HCT116 (cell line): ENCODE measurements at regions not wholly inside any gene's neighbourhood (a gene's known extent, or its start where the extent isn't known, plus 50 kb on each side); places are given as distances from the start of the nearest gene placed in this dataset.

Experiments used
- ATAC-seq: fragments of 200-7000 bp; cut with Tn5 transposase; 2 replicates; pipeline ENCODE4 v1.9.1; 2020; ENCODE audit warnings: mild to moderate bottlenecking, moderate library complexity
- BruUV-seq: library from RNA; stranded (reverse); fragments of 400-500 nt; replicated peaks from 2 replicates; lab custom pipeline; 2021; lab: Mats Ljungman, UMichigan
- CTCF ChIA-PET: fragments of 300-600 bp; sonication (Branson Sonifier 250); formaldehyde crosslinking; loops from one replicate; lab custom pipeline; 2021; ENCODE audit warnings: antibody characterized with exemption; lab: Charles Lee
- POLR2A ChIA-PET: fragments of 300-600, 350-600 bp; sonication (Branson Sonifier 250); formaldehyde crosslinking; loops from one replicate; lab custom pipeline; 2021; ENCODE audit warnings: antibody characterized with exemption; lab: Charles Lee
- RAD21 ChIA-PET, 2 experiments: fragments of 300-600 bp; sonication (Branson Sonifier 250); formaldehyde crosslinking; loops; one replicate each; lab custom pipeline; 2023; ENCODE audit warnings: low total read pairs in 2 of 2; ENCODE audit not compliant: uncharacterized antibody in 2 of 2, unreplicated experiment in 2 of 2, low non-redundant PET in 1 of 2; lab: Charles Lee
- DNase-seq: peaks from one replicate; pipeline ENCODE4 v3.0.0-alpha.2; 2010; ENCODE audit warnings: low read depth, low spot score
- H2AFZ ChIP-seq: fragments of 200-600 bp; shearing (Covaris generic), sonication (generic); 2 replicates; pipeline ENCODE4 v1.6.1; 2017; ENCODE audit warnings: low read depth, mixed run types, mixed read lengths, antibody characterized with exemption, low read length; ENCODE audit not compliant: poor library complexity, severe bottlenecking
- H3K27ac ChIP-seq: 2 replicates; pipeline ENCODE4 v1.5.1; 2012; ENCODE audit warnings: low read depth, low read length
- H3K27me3 ChIP-seq: fragments of 200-600 bp; sonication (generic); 2 replicates; pipeline ENCODE4 v1.6.1; 2016; ENCODE audit warnings: mixed run types, low read length, mixed read lengths; ENCODE audit not compliant: insufficient read depth
- H3K36me3 ChIP-seq, 2 experiments: fragments of 200-500 bp in 1 of 2; fragments of 200-600 bp in 1 of 2; sonication (Bioruptor generic) in 1 of 2; sonication (generic) in 1 of 2; 2 replicates each; pipeline versions ENCODE4 v1.5.1 to v1.6.1; 2014 to 2016; ENCODE audit warnings: low read length in 2 of 2, inconsistent platforms in 1 of 2, mixed read lengths in 1 of 2, mixed run types in 1 of 2; ENCODE audit not compliant: insufficient read depth in 2 of 2, control insufficient read depth in 1 of 2
- H3K4me1 ChIP-seq, 2 experiments: fragments of 200-600 bp in 1 of 2; sonication (generic) in 1 of 2; 2 replicates each; pipeline versions ENCODE4 v1.5.1 to v1.6.1; 2012 to 2017; ENCODE audit warnings: low read length in 2 of 2, inconsistent platforms in 1 of 2, mild to moderate bottlenecking in 1 of 2, mixed read lengths in 1 of 2, mixed run types in 1 of 2, moderate library complexity in 1 of 2; ENCODE audit not compliant: insufficient read depth in 2 of 2, control insufficient read depth in 1 of 2
- H3K4me2 ChIP-seq: fragments of 200-600 bp; sonication (generic); 2 replicates; pipeline ENCODE4 v1.6.1; 2017; ENCODE audit warnings: mixed run types, low read length, mixed read lengths
- H3K4me3 ChIP-seq, 2 experiments: fragments of 200-600 bp in 1 of 2; sonication (generic) in 1 of 2; replicated peaks in 1 of 2; 2 replicates each; pipeline ENCODE4 v1.5.1; 2011 to 2016; ENCODE audit warnings: low read length in 2 of 2, control low read depth in 1 of 2, low read depth in 1 of 2, mild to moderate bottlenecking in 1 of 2, mixed read lengths in 1 of 2, mixed run types in 1 of 2
- H3K79me2 ChIP-seq: fragments of 200-600 bp; sonication (generic); 2 replicates; pipeline ENCODE4 v1.6.1; 2017; ENCODE audit warnings: mild to moderate bottlenecking, mixed run types, low read length, moderate library complexity, mixed read lengths; ENCODE audit not compliant: insufficient read depth
- H3K9ac ChIP-seq: fragments of 200-600 bp; sonication (generic); 2 replicates; pipeline ENCODE4 v1.6.1; 2016; ENCODE audit warnings: low read length, mixed read lengths
- H3K9me2 ChIP-seq: fragments of 200-600 bp; sonication (generic), shearing (Covaris generic); 2 replicates; pipeline ENCODE4 v1.6.1; 2017; ENCODE audit warnings: mixed run types, mild to moderate bottlenecking, moderate library complexity; ENCODE audit not compliant: insufficient read depth
- H3K9me3 ChIP-seq, 2 experiments: fragments of 200-500 bp in 1 of 2; fragments of 200-600 bp in 1 of 2; sonication (Bioruptor generic) in 1 of 2; sonication (generic) in 1 of 2; 2 replicates each; pipeline ENCODE4 v1.6.1; 2014 to 2017; ENCODE audit warnings: low read length in 2 of 2, mixed read lengths in 2 of 2, inconsistent platforms in 1 of 2, low read depth in 1 of 2, mild to moderate bottlenecking in 1 of 2, mixed run types in 1 of 2, moderate library complexity in 1 of 2; ENCODE audit not compliant: control insufficient read depth in 1 of 2, insufficient read depth in 1 of 2
- H4K20me1 ChIP-seq: fragments of 200-600 bp; sonication (generic), shearing (Covaris generic); 2 replicates; pipeline ENCODE4 v1.6.1; 2017; ENCODE audit warnings: mixed run types, mild to moderate bottlenecking, moderate library complexity; ENCODE audit not compliant: insufficient read depth
- CEBPB ChIP-seq: IDR thresholded peaks from 2 replicates; pipeline ENCODE4 v1.6.1; 2012; ENCODE audit warnings: low read depth
- EGR1 ChIP-seq: IDR thresholded peaks from 2 replicates; pipeline ENCODE4 v1.6.1; 2012; ENCODE audit warnings: low read depth
- ELF1 ChIP-seq: IDR thresholded peaks from 2 replicates; pipeline ENCODE4 v1.6.1; 2012; ENCODE audit warnings: low read depth, borderline replicate concordance
- EZH2 ChIP-seq: fragments of 200-600 bp; sonication (generic); IDR thresholded peaks from 2 replicates; pipeline ENCODE4 v1.6.1; 2017; ENCODE audit warnings: antibody characterized with exemption, mixed run types
- EZH2phosphoT487 ChIP-seq: fragments of 200-600 bp; IDR thresholded peaks from 2 replicates; pipeline ENCODE4 v1.6.1; 2018; ENCODE audit warnings: antibody characterized with exemption, borderline replicate concordance
- FOSL1 ChIP-seq: IDR thresholded peaks from 2 replicates; pipeline ENCODE4 v1.6.1; 2012; ENCODE audit warnings: low read depth
- JUND ChIP-seq: IDR thresholded peaks from 2 replicates; pipeline ENCODE4 v1.6.1; 2012
- POLR2A ChIP-seq: IDR thresholded peaks from 2 replicates; pipeline ENCODE4 v1.7.0; 2011; ENCODE audit warnings: borderline replicate concordance; ENCODE audit not compliant: insufficient read depth, insufficient read length; ENCODE audit errors: extremely low read depth
- POLR2AphosphoS5 ChIP-seq: IDR thresholded peaks from 2 replicates; pipeline ENCODE4 v1.6.1; 2011; ENCODE audit warnings: mild to moderate bottlenecking, low read depth, low read length, moderate library complexity
- SP1 ChIP-seq: IDR thresholded peaks from 2 replicates; pipeline ENCODE4 v1.6.1; 2012; ENCODE audit warnings: low read depth
- SRF ChIP-seq: IDR thresholded peaks from 2 replicates; pipeline ENCODE4 v1.6.1; 2012; ENCODE audit warnings: low read depth
- YY1 ChIP-seq: IDR thresholded peaks from 2 replicates; pipeline ENCODE4 v1.6.1; 2011; ENCODE audit warnings: low read length, low read depth, moderate library complexity, mild to moderate bottlenecking; ENCODE audit not compliant: insufficient replicate concordance; ENCODE audit errors: extremely low read depth
- ZFX ChIP-seq: fragments of 450-650 bp; IDR thresholded peaks from 2 replicates; pipeline ENCODE4 v1.6.1; 2017
- intact Hi-C: fragments of 100-400 bp; cut with micrococcal nuclease; formaldehyde crosslinking; loops from 2 replicates; pipeline ENCODE4 v1.10.0; 2022
- TF ChIP-seq, protein P1 (sequence below): IDR thresholded peaks from 2 replicates; pipeline ENCODE4 v1.6.1; 2012
- TF ChIP-seq, protein P2 (sequence below): IDR thresholded peaks from 2 replicates; pipeline ENCODE4 v1.6.1; 2011; ENCODE audit warnings: mild to moderate bottlenecking, low read length, moderate library complexity; ENCODE audit not compliant: insufficient replicate concordance; ENCODE audit errors: extremely low read depth
- TF ChIP-seq, protein P3 (sequence below): IDR thresholded peaks from 2 replicates; pipeline ENCODE4 v1.6.1; 2012; ENCODE audit warnings: low read depth

DNA sequence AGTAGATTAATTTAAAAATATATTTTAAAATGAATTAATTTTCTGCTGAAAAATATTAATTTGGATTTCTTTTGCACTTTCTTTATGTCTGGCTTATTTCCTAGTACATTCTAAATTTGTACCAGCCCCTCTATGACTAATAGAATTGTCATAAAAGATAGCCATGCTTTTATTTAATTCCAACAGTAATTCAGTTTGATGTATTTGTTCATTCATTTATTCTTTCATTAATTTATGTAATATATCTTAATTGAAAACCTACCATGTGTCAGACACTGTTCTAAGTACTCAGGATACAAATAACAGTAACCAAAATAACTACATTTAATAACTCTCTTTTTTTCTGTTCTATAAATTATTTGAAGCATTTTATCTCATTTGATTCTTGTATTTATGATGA is 264.0 kb upstream of the CCDC179 start (continued):
- TF ChIP-seq, protein P1, sequence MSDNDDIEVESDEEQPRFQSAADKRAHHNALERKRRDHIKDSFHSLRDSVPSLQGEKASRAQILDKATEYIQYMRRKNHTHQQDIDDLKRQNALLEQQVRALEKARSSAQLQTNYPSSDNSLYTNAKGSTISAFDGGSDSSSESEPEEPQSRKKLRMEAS, result no peak
- no peak for TF ChIP-seq EZH2
- TF ChIP-seq POLR2AphosphoS5, result no peak
- TF ChIP-seq SP1, result no peak

DNA sequence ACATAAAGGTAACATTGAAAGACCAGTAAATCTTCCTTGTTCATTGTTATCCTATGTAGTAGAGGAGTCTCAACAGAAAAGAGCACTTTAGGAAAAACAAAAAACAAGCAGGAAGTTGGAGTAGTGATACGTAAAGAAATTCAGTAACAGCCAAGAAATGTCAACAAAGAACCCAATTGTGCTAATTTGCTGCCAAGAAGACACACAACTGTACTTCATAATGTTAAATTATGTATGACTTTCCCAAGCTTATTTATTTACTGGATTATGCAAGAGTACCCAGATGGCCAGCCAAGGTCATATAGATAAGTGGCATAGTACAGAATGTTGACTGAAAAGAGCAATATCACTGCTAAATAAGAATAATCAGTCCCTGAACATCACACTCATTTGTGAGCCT is 264.7 kb upstream of the CCDC179 start:
- POLR2A ChIA-PET, result no interaction called here
- RAD21 ChIA-PET, result no interaction called here
- Histone ChIP-seq H4K20me1 (no peaks in the 10 kb centered on the region), H2AFZ (no peak overlapping the region), H3K4me3 (no peak overlapping the region), H3K79me2 (no peaks in the 10 kb centered on the region), H3K27ac (no peak overlapping the region), H3K36me3 (no peaks in the 10 kb centered on the region), H3K27me3 (no peaks in the 10 kb centered on the region), H3K9me3 (peaks cover 0 to 11% of the 10 kb centered on the region in 2 experiments; a peak in 2 of 4 replicates), H3K9ac (no peak overlapping the region), H3K9me2 (no peaks in the 10 kb centered on the region), H3K4me1 (no peaks in the 10 kb centered on the region), H3K4me2 (no peak overlapping the region)
- DNase-seq (no peak), ATAC-seq (no peak)
- CTCF ChIA-PET, result no interaction called here
- BruUV-seq, result no TSS peak
- TF ChIP-seq SRF, result no peak
- TF ChIP-seq, all 23 proteins: peak for 0
- intact Hi-C loops, result no loop called here

DNA sequence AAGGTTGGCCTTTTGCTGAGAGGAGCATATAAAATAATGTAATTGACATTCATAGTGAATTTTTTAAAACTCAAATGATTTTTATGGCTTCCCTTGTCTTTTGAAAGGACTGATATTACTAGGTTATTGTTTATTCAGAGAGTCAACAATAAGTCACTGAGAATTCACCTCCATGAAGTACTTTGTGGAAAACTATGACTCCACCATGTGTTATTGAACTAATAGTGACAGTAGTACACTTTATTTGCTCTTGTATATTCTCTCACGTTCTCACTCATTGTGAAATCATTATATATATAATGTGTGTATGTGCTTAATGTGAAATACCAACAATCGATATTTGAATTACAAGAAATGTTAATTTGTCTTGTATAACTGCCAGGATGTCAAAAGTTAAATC is 267.4 kb upstream of the CCDC179 start:
- Histone ChIP-seq H3K27me3 (no peaks in the 10 kb centered on the region), H3K9ac (no peak overlapping the region), H3K27ac (no peak overlapping the region), H3K4me1 (no peaks in the 10 kb centered on the region), H2AFZ (no peak overlapping the region), H3K36me3 (no peaks in the 10 kb centered on the region), H4K20me1 (no peaks in the 10 kb centered on the region), H3K4me2 (no peak overlapping the region), H3K4me3 (no peak overlapping the region), H3K79me2 (no peaks in the 10 kb centered on the region), H3K9me2 (no peaks in the 10 kb centered on the region), H3K9me3 (peaks cover 0 to 9% of the 10 kb centered on the region in 2 experiments; a peak in 2 of 4 replicates)
- ChIA-PET CTCF (no interaction called here), POLR2A (no interaction called here), RAD21 (no interaction called here)
- no TSS peak for BruUV-seq
- intact Hi-C loops, result no loop called here
- DNase-seq, result no peak
- ATAC-seq, result no peak
- TF ChIP-seq, protein P2, sequence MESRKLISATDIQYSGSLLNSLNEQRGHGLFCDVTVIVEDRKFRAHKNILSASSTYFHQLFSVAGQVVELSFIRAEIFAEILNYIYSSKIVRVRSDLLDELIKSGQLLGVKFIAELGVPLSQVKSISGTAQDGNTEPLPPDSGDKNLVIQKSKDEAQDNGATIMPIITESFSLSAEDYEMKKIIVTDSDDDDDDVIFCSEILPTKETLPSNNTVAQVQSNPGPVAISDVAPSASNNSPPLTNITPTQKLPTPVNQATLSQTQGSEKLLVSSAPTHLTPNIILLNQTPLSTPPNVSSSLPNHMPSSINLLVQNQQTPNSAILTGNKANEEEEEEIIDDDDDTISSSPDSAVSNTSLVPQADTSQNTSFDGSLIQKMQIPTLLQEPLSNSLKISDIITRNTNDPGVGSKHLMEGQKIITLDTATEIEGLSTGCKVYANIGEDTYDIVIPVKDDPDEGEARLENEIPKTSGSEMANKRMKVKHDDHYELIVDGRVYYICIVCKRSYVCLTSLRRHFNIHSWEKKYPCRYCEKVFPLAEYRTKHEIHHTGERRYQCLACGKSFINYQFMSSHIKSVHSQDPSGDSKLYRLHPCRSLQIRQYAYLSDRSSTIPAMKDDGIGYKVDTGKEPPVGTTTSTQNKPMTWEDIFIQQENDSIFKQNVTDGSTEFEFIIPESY, result no peak
- TF ChIP-seq FOSL1 (no peak), EGR1 (no peak), ELF1 (no peak), ZFX (no peak), YY1 (no peak), SP1 (no peak), CEBPB (no peak), EZH2 (no peak), EZH2phosphoT487 (no peak), POLR2A (no peak), JUND (no peak)
- TF ChIP-seq, protein P3, sequence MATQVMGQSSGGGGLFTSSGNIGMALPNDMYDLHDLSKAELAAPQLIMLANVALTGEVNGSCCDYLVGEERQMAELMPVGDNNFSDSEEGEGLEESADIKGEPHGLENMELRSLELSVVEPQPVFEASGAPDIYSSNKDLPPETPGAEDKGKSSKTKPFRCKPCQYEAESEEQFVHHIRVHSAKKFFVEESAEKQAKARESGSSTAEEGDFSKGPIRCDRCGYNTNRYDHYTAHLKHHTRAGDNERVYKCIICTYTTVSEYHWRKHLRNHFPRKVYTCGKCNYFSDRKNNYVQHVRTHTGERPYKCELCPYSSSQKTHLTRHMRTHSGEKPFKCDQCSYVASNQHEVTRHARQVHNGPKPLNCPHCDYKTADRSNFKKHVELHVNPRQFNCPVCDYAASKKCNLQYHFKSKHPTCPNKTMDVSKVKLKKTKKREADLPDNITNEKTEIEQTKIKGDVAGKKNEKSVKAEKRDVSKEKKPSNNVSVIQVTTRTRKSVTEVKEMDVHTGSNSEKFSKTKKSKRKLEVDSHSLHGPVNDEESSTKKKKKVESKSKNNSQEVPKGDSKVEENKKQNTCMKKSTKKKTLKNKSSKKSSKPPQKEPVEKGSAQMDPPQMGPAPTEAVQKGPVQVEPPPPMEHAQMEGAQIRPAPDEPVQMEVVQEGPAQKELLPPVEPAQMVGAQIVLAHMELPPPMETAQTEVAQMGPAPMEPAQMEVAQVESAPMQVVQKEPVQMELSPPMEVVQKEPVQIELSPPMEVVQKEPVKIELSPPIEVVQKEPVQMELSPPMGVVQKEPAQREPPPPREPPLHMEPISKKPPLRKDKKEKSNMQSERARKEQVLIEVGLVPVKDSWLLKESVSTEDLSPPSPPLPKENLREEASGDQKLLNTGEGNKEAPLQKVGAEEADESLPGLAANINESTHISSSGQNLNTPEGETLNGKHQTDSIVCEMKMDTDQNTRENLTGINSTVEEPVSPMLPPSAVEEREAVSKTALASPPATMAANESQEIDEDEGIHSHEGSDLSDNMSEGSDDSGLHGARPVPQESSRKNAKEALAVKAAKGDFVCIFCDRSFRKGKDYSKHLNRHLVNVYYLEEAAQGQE, result no peak
